Hepatocyte (in vitro differentiated cells): ENCODE measurements at regions not wholly inside any gene's neighbourhood (a gene's known extent, or its start where the extent isn't known, plus 50 kb on each side); places are given as distances from the start of the nearest gene placed in this dataset.

Experiments used
- DNase-seq: peaks from one replicate; pipeline ENCODE4 v3.0.0-alpha.2; 2016; ENCODE audit warnings: low spot score
- H2AFZ ChIP-seq: fragments of 200-600 bp; sonication (generic); 2 replicates; pipeline ENCODE4 v1.6.0; 2016; ENCODE audit warnings: antibody characterized with exemption, mild to moderate bottlenecking
- H3K27ac ChIP-seq: fragments of 200-600 bp; sonication (generic); 2 replicates; pipeline ENCODE4 v1.5.1; 2016; ENCODE audit warnings: mild to moderate bottlenecking
- H3K27me3 ChIP-seq: fragments of 200-600 bp; sonication (generic); 2 replicates; pipeline ENCODE4 v1.6.1; 2016
- H3K36me3 ChIP-seq: fragments of 200-600 bp; sonication (generic); replicated peaks from 2 replicates; pipeline ENCODE4 v1.5.1; 2016; ENCODE audit warnings: low read depth; ENCODE audit not compliant: insufficient read depth
- H3K4me1 ChIP-seq: fragments of 200-600 bp; sonication (generic); 2 replicates; pipeline ENCODE4 v1.5.1; 2016; ENCODE audit warnings: mild to moderate bottlenecking, moderate library complexity; ENCODE audit not compliant: insufficient read depth
- H3K4me2 ChIP-seq: fragments of 200-600 bp; sonication (generic); 2 replicates; pipeline ENCODE4 v1.6.0; 2016
- H3K4me3 ChIP-seq: fragments of 200-600 bp; sonication (generic); 2 replicates; pipeline ENCODE4 v1.5.1; 2016; ENCODE audit warnings: mild to moderate bottlenecking
- H3K79me2 ChIP-seq: fragments of 200-600 bp; sonication (generic); 2 replicates; pipeline ENCODE4 v1.6.0; 2017; ENCODE audit warnings: mild to moderate bottlenecking
- H3K9me2 ChIP-seq: fragments of 200-600 bp; sonication (generic); replicated peaks from 2 replicates; pipeline ENCODE4 v1.6.0; 2017; ENCODE audit warnings: mild to moderate bottlenecking; ENCODE audit not compliant: insufficient read depth
- H3K9me3 ChIP-seq: fragments of 200-600 bp; sonication (generic); 2 replicates; pipeline ENCODE4 v1.5.1; 2016; ENCODE audit warnings: low read depth, mild to moderate bottlenecking
- H4K20me1 ChIP-seq: fragments of 200-600 bp; sonication (generic); 2 replicates; pipeline ENCODE4 v1.6.0; 2016; ENCODE audit warnings: mild to moderate bottlenecking; ENCODE audit not compliant: insufficient read depth, poor library complexity, severe bottlenecking
- CTCF ChIP-seq: fragments of 200-600 bp; sonication (generic); IDR thresholded peaks from 2 replicates; pipeline ENCODE4 v1.5.1; 2016; ENCODE audit warnings: antibody characterized with exemption, mild to moderate bottlenecking; ENCODE audit not compliant: poor library complexity
- EZH2 ChIP-seq: fragments of 200-600 bp; sonication (generic); IDR thresholded peaks from 2 replicates; pipeline ENCODE4 v1.6.1; 2016; ENCODE audit warnings: antibody characterized with exemption, mild to moderate bottlenecking, borderline replicate concordance
- EZH2phosphoT487 ChIP-seq: fragments of 200-600 bp; sonication (generic); IDR thresholded peaks from one replicate; pipeline ENCODE4 v1.6.1; 2018; ENCODE audit warnings: antibody characterized with exemption, mild to moderate bottlenecking, low read depth, moderate library complexity; ENCODE audit not compliant: unreplicated experiment, severe bottlenecking
- WGBS: methylation state at CpG from one replicate; pipeline ENCODE4 v1.1.6; 2016; ENCODE audit warnings: low lambda C conversion rate; ENCODE audit errors: missing lambda C conversion rate; 5-methylcytosine and 5-hydroxymethylcytosine counted together

DNA sequence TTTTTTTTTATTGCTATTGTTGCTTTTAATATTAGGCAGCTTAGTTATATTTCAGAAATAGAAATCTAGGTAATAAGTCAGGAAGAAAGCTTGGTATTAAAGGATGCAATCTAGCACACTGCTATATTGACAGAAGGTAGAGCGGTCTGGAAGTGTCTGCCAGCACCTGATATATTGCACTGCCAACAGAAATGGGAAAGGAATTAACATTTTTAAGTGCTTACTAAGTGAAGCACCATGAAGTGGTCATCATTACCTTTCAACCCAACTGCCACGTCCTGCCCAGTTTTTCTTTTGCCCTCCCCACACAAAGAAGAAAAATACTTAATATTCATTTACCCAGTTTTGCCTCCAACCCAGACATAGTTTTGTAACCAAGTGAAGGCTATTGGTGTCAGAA, 163.5 kb downstream of the KITLG start:
- Histone ChIP-seq H3K4me1 (no peaks in the 10 kb centered on the region), H3K4me2 (no peak overlapping the region), H3K79me2 (no peaks in the 10 kb centered on the region), H3K9me2 (no peaks in the 10 kb centered on the region), H3K36me3 (no peaks in the 10 kb centered on the region), H2AFZ (no peak overlapping the region), H3K4me3 (no peak overlapping the region), H3K9me3 (no peaks in the 10 kb centered on the region), H4K20me1 (no peaks in the 10 kb centered on the region), H3K27me3 (no peaks in the 10 kb centered on the region), H3K27ac (no peak overlapping the region)
- WGBS = 83% methylated on average over 2 of the region's 2 CpGs
- no peak for DNase-seq
- TF ChIP-seq EZH2phosphoT487 = no peak
- no peak for TF ChIP-seq EZH2
- TF ChIP-seq CTCF = no peak

GRCh38 chr12:88417531-88417930, 162.7 kb downstream of the KITLG start:
- H3K36me3 ChIP-seq = no peaks in the 10 kb centered on the region
- H3K4me1 ChIP-seq = no peaks in the 10 kb centered on the region
- WGBS = 73% methylated on average over 5 of the region's 5 CpGs
- no peaks in the 10 kb centered on the region for H3K79me2 ChIP-seq
- H3K9me2 ChIP-seq = no peaks in the 10 kb centered on the region
- H3K4me2 ChIP-seq = no peak overlapping the region
- DNase-seq = no peak
- H3K27me3 ChIP-seq = no peaks in the 10 kb centered on the region
- H3K9me3 ChIP-seq = no peaks in the 10 kb centered on the region
- no peaks in the 10 kb centered on the region for H4K20me1 ChIP-seq
- H2AFZ ChIP-seq = no peak overlapping the region
- TF ChIP-seq EZH2phosphoT487 (no peak), CTCF (no peak), EZH2 (no peak)
- no peak overlapping the region for H3K27ac ChIP-seq
- H3K4me3 ChIP-seq = no peak overlapping the region

DNA sequence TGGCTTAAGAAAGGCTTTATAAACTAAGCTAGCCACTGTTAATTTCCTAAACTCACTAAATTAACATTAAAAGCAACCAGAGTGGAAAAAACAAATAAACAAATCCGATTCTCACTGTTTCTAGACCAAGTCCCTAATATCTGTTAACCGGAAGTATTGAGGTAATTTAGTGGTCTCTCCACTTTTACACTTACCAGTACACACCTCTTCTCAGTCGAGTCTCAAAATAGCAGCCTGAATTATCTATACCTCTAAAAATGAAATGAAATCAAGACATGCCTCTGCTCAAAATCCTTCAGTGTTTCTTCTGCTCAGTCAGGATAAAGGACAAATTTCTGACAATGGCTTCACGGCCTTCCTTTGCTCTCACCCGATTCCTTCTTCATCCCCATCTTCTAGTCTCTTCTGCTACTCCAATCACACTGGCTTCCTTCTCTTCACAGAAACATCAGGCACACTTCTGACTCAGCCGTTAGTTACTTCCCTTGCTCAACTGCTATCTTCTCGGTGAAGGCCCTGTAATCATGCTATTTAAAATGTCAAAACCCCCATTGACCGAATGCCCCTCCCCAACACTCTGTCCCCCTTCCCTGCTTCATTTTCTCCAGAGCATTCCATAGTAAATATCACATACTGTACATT, 161.3 kb downstream of the KITLG start:
- no peak overlapping the region for H2AFZ ChIP-seq
- no peaks in the 10 kb centered on the region for H3K36me3 ChIP-seq
- 81% methylated on average over 8 of the region's 8 CpGs for WGBS
- H3K4me2 ChIP-seq = no peak overlapping the region
- no peak for DNase-seq
- H3K79me2 ChIP-seq = no peaks in the 10 kb centered on the region
- H3K27ac ChIP-seq = no peak overlapping the region
- no peak for TF ChIP-seq CTCF
- TF ChIP-seq EZH2phosphoT487 = no peak
- TF ChIP-seq EZH2 = no peak
- H4K20me1 ChIP-seq = no peaks in the 10 kb centered on the region
- no peaks in the 10 kb centered on the region for H3K9me3 ChIP-seq
- H3K4me3 ChIP-seq = no peak overlapping the region
- no peaks in the 10 kb centered on the region for H3K27me3 ChIP-seq
- no peaks in the 10 kb centered on the region for H3K9me2 ChIP-seq
- no peaks in the 10 kb centered on the region for H3K4me1 ChIP-seq

- no peak overlapping the region for H3K4me2 ChIP-seq
- no peaks in the 10 kb centered on the region for H3K4me1 ChIP-seq
- no peaks in the 10 kb centered on the region for H3K9me2 ChIP-seq
- 96% methylated on average over 1 of the region's 1 CpG for WGBS
- H4K20me1 ChIP-seq = no peaks in the 10 kb centered on the region
- TF ChIP-seq EZH2phosphoT487 = no peak
- TF ChIP-seq CTCF = no peak
- TF ChIP-seq EZH2 = no peak
- no peak overlapping the region for H3K4me3 ChIP-seq
- H3K27me3 ChIP-seq = no peaks in the 10 kb centered on the region
- H3K27ac ChIP-seq = no peak overlapping the region
- DNase-seq = no peak
- H3K9me3 ChIP-seq = no peaks in the 10 kb centered on the region
- no peaks in the 10 kb centered on the region for H3K79me2 ChIP-seq
- no peaks in the 10 kb centered on the region for H3K36me3 ChIP-seq
- H2AFZ ChIP-seq = no peak overlapping the region
Measured at GRCh38 chr12:88419794-88420193, 160.5 kb downstream of the KITLG start.
